ENCODE measurements at regions not wholly inside any gene's neighbourhood (a gene's known extent, or its start where the extent isn't known, plus 50 kb on each side); places are given as distances from the start of the nearest gene placed in this dataset.
A peak's percentile ranks its signal among the peaks of the same experiment; 100 is the strongest.

DNA sequence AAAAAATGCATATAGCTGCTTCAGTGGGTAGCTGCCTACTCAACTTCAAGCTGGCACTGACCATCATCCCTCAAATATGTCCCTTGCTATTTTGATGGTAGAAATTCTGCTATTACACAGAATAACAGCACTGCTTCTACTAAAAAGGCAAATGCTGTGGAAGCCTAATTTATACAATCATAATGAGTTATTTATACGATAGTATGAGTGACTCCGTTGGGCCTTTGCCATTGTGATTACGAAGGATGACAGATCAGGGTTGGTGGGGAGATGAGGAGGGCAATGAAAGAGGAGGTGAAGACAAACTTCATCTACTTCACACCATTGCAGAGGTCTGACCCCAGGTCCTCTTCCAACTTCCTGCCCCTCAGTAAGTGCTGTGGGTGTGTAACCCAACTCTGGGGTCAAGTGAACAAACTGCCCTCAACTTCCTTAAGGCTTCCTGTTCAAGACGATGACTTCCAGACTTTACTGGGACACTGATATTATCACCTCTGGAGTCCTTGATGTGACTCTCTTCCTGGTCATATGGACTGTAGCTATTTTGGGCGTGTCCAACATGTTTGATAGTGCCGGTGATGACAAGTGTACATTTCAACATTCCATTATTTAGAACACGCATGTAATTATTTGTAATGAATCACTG, 74.1 kb upstream of the RPS23 start:
- 64% methylated on average over 7 of the region's 7 CpGs for WGBS
- intact Hi-C loops (cut with DNase I) = loop anchor here (5.0 to 10.0 kb wide), 3 partner anchors 290 to 1210 kb away; no protein-coding TSS in a partner anchor
- Histone ChIP-seq H3K9me3 (no peaks in the 10 kb centered on the region), H3K27me3 (no peaks in the 10 kb centered on the region), H3K4me1 (peaks cover 24 to 38% (median 27%) of the 10 kb centered on the region in 4 donors), H3K36me3 (no peaks in the 10 kb centered on the region), H3K4me3 (no peak overlapping the region), H3K27ac (replicated peaks in 1 of 4) (peak overlapping the region in 2 of 4 donors; percentile 27 to 32)
- DNase-seq (ENCODE audit: extremely low spot score) = peak; percentile 50
- no peak for TF ChIP-seq POLR2A (IDR thresholded peaks at IDR 0.05; ENCODE audit: low read depth)
- TF ChIP-seq POLR2AphosphoS5 (IDR thresholded peaks at IDR 0.05) = no peak
- no peak for TF ChIP-seq EP300 (IDR thresholded peaks at IDR 0.05)
- TF ChIP-seq, protein P1, sequence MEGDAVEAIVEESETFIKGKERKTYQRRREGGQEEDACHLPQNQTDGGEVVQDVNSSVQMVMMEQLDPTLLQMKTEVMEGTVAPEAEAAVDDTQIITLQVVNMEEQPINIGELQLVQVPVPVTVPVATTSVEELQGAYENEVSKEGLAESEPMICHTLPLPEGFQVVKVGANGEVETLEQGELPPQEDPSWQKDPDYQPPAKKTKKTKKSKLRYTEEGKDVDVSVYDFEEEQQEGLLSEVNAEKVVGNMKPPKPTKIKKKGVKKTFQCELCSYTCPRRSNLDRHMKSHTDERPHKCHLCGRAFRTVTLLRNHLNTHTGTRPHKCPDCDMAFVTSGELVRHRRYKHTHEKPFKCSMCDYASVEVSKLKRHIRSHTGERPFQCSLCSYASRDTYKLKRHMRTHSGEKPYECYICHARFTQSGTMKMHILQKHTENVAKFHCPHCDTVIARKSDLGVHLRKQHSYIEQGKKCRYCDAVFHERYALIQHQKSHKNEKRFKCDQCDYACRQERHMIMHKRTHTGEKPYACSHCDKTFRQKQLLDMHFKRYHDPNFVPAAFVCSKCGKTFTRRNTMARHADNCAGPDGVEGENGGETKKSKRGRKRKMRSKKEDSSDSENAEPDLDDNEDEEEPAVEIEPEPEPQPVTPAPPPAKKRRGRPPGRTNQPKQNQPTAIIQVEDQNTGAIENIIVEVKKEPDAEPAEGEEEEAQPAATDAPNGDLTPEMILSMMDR (IDR thresholded peaks at IDR 0.05) = no peak

DNA sequence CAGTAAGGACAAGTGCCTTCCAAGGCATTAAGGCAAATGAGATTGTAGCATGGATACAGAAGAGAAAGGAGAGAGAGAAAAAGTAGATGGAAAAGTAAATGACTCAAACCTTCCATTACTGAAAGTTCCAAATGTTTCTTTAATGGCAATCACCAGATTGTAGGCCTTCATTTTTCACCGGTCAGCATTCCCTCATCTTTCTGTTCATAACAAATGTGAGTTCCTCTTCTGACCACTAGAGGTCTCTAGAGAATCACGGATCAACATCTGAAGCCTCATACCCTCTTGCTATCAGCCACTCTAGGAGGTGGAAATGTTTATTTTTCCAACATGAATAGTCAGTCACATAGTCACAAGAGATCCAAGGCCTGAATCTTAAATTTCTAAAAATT, 73.6 kb upstream of the RPS23 start:
- Histone ChIP-seq H3K27ac (replicated peaks in 1 of 4) (peak overlapping the region in 2 of 4 donors; percentile 27 to 32), H3K27me3 (no peaks in the 10 kb centered on the region), H3K9me3 (no peaks in the 10 kb centered on the region), H3K4me3 (no peak overlapping the region), H3K4me1 (peaks cover 20 to 38% (median 25%) of the 10 kb centered on the region in 4 donors), H3K36me3 (no peaks in the 10 kb centered on the region)
- no peak for TF ChIP-seq EP300 (IDR thresholded peaks at IDR 0.05)
- TF ChIP-seq, protein P1 (IDR thresholded peaks at IDR 0.05) = peak; percentile 65 to 82 (median 73)
- intact Hi-C loops (cut with DNase I) = loop anchor here (5.0 to 10.0 kb wide), 3 partner anchors 291 to 1211 kb away; no protein-coding TSS in a partner anchor
- WGBS = 2% methylated on average over 2 of the region's 2 CpGs
- DNase-seq (ENCODE audit: extremely low spot score) = no peak

DNA sequence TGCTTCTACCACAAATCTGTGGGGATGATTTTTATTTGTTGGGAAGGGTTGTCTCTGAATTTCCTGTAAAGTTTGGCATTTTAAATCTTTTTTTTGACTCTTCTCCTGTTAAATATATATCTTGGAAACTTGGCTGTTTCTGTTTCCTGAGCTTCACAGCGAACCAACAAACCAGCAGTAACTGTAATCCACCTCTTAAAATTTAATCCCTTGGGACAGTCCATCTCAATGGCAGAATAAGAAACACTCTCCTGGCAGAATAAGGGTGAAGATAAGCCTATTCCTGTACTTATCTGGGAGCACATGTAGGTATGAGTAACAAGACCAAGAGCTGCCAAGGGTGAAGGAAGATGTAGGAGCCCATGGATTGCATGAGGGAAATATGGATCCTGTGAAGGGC, 73.1 kb upstream of the RPS23 start:
- 87% methylated on average over 1 of the region's 1 CpG for WGBS
- intact Hi-C loops (cut with DNase I) = loop anchor here (5.0 to 10.0 kb wide), 3 partner anchors 291 to 1211 kb away; no protein-coding TSS in a partner anchor
- Histone ChIP-seq H3K27ac (replicated peaks in 1 of 4) (no peak overlapping the region), H3K9me3 (no peaks in the 10 kb centered on the region), H3K4me3 (no peak overlapping the region), H3K27me3 (no peaks in the 10 kb centered on the region), H3K4me1 (peaks cover 19 to 39% (median 25%) of the 10 kb centered on the region in 4 donors), H3K36me3 (no peaks in the 10 kb centered on the region)
- no peak for TF ChIP-seq POLR2A (IDR thresholded peaks at IDR 0.05; ENCODE audit: low read depth)
- no peak for TF ChIP-seq POLR2AphosphoS5 (IDR thresholded peaks at IDR 0.05)
- TF ChIP-seq, protein P1 (IDR thresholded peaks at IDR 0.05) = no peak
- TF ChIP-seq EP300 (IDR thresholded peaks at IDR 0.05) = no peak
- no peak for DNase-seq (ENCODE audit: extremely low spot score)

DNA sequence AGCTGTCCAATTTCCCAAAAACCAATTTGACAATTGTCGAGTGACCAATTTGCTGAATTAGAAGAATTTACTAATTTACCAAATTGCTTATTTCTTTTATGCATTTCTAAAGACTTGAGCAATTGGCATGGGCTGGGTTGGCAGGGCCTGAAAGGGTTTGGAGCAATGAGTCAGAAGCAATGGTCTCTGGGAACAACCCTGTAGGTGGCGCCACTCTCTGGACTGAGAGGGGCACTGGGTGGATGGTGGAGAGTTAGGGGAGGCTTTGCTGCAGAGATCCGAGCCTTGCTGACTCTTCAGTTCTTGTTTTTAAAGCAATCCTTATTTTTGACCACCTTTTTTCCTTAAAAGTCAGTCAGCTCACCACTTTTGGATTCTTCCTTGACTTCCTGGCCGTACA, 71.5 kb upstream of the RPS23 start:
- 87% methylated on average over 4 of the region's 4 CpGs for WGBS
- peaks cover 19 to 35% (median 25%) of the 10 kb centered on the region in 4 donors for H3K4me1 ChIP-seq
- no peak overlapping the region for H3K4me3 ChIP-seq
- H3K9me3 ChIP-seq = no peaks in the 10 kb centered on the region
- DNase-seq (ENCODE audit: extremely low spot score) = no peak
- H3K27ac ChIP-seq (replicated peaks in 1 of 4) = no peak overlapping the region
- no peak for TF ChIP-seq POLR2AphosphoS5 (IDR thresholded peaks at IDR 0.05)
- TF ChIP-seq, protein P1 (IDR thresholded peaks at IDR 0.05) = peak in 1 of 3 experiments; percentile 16
- TF ChIP-seq POLR2A (IDR thresholded peaks at IDR 0.05; ENCODE audit: low read depth) = no peak
- no peak for TF ChIP-seq EP300 (IDR thresholded peaks at IDR 0.05)
- intact Hi-C loops (cut with DNase I) = loop anchor here (5.0 to 10.0 kb wide), 3 partner anchors 293 to 1213 kb away; no protein-coding TSS in a partner anchor
- no peaks in the 10 kb centered on the region for H3K27me3 ChIP-seq
- no peaks in the 10 kb centered on the region for H3K36me3 ChIP-seq
